ENCODE measurements at regions not wholly inside any gene's neighbourhood (a gene's known extent, or its start where the extent isn't known, plus 50 kb on each side); places are given as distances from the start of the nearest gene placed in this dataset.

DNA sequence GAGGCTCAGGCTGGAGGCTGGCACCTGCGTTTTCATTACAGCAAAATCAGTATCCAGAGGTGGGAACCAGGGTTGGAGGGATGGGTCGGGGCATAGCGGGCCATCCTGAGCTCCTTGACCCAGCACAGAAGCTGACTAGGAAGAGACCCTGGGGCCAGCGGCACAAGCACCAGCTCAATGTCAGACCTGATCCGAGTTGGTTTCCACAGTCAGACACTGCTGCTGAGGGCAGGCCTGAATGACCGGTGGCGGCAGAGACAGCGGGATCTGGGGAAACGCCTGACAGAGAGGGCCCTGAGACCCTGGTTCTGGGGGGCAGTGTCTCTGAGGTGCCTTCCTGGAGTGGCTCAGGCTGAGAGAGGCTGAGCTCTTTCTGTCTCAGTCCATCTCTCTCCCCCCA, 162.0 kb upstream of the C1orf174 start:
- TF ChIP-seq, protein P1, sequence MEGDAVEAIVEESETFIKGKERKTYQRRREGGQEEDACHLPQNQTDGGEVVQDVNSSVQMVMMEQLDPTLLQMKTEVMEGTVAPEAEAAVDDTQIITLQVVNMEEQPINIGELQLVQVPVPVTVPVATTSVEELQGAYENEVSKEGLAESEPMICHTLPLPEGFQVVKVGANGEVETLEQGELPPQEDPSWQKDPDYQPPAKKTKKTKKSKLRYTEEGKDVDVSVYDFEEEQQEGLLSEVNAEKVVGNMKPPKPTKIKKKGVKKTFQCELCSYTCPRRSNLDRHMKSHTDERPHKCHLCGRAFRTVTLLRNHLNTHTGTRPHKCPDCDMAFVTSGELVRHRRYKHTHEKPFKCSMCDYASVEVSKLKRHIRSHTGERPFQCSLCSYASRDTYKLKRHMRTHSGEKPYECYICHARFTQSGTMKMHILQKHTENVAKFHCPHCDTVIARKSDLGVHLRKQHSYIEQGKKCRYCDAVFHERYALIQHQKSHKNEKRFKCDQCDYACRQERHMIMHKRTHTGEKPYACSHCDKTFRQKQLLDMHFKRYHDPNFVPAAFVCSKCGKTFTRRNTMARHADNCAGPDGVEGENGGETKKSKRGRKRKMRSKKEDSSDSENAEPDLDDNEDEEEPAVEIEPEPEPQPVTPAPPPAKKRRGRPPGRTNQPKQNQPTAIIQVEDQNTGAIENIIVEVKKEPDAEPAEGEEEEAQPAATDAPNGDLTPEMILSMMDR (IDR thresholded peaks at IDR 0.05; ENCODE audit: low read depth, low read length, poor library complexity, severe bottlenecking): no peak
- no peak for TF ChIP-seq EZH2phosphoT487 (IDR thresholded peaks at IDR 0.05; ENCODE audit: borderline replicate concordance, low read length)

All from DOHH2 (cell line).